Endodermal cell (in vitro differentiated cells): ENCODE measurements at regions not wholly inside any gene's neighbourhood (a gene's known extent, or its start where the extent isn't known, plus 50 kb on each side); places are given as distances from the start of the nearest gene placed in this dataset.

Source experiments
- DNase-seq: peaks from one replicate; pipeline ENCODE4 v3.0.0-alpha.2; 2017
- H3K27ac ChIP-seq: 2 replicates; pipeline ENCODE4 v1.5.1; 2013; ENCODE audit warnings: mild to moderate bottlenecking, low read depth, low read length, moderate library complexity
- H3K27me3 ChIP-seq: 2 replicates; pipeline ENCODE4 v1.6.1; 2013; ENCODE audit warnings: mild to moderate bottlenecking, low read length, moderate library complexity; ENCODE audit not compliant: insufficient read depth, control insufficient read depth, poor library complexity, severe bottlenecking
- H3K36me3 ChIP-seq: 2 replicates; pipeline ENCODE4 v1.7.0; 2013; ENCODE audit warnings: mild to moderate bottlenecking, low read length, moderate library complexity; ENCODE audit not compliant: control insufficient read depth, insufficient read depth
- H3K4me1 ChIP-seq: one replicate; pipeline ENCODE4 v1.7.0; 2013; ENCODE audit warnings: low read length; ENCODE audit not compliant: control insufficient read depth, insufficient read depth
- H3K4me3 ChIP-seq: 2 replicates; pipeline ENCODE4 v1.5.1; 2013; ENCODE audit warnings: mild to moderate bottlenecking, low read length, moderate library complexity
- H3K9ac ChIP-seq: 2 replicates; pipeline ENCODE4 v1.6.1; 2013; ENCODE audit warnings: mild to moderate bottlenecking, low read length, moderate library complexity; ENCODE audit not compliant: poor library complexity, severe bottlenecking; ENCODE audit errors: extremely low read depth
- H3K9me3 ChIP-seq: 2 replicates; pipeline ENCODE4 v1.6.1; 2013; ENCODE audit warnings: mild to moderate bottlenecking, low read length, moderate library complexity; ENCODE audit not compliant: control insufficient read depth
- H3K27ac Mint-ChIP-seq: 2 replicates; pipeline ENCODE4 v1.8.0; 2020; ENCODE audit warnings: mixed read lengths
- H3K27me3 Mint-ChIP-seq: 2 replicates; pipeline ENCODE4 v1.8.0; 2021; ENCODE audit warnings: mild to moderate bottlenecking, mixed read lengths; ENCODE audit not compliant: insufficient read depth
- H3K36me3 Mint-ChIP-seq: 2 replicates; pipeline ENCODE4 v1.8.0; 2020; ENCODE audit warnings: low read depth, mixed read lengths
- H3K4me1 Mint-ChIP-seq: 2 replicates; pipeline ENCODE4 v1.8.0; 2020; ENCODE audit warnings: mixed read lengths
- H3K4me3 Mint-ChIP-seq: 2 replicates; pipeline ENCODE4 v1.8.0; 2020; ENCODE audit warnings: mild to moderate bottlenecking, moderate library complexity, mixed read lengths
- H3K9me3 Mint-ChIP-seq: 2 replicates; pipeline ENCODE4 v1.8.0; 2020; ENCODE audit warnings: mild to moderate bottlenecking, mixed read lengths
- WGBS, 2 experiments: methylation state at CpG; one replicate each; pipeline versions ENCODE4 v1.1.5 to v1.1.7; 2013; ENCODE audit warnings: missing lambda C conversion rate in 2 of 2, mixed read lengths in 1 of 2; ENCODE audit not compliant: insufficient coverage in 1 of 2, insufficient read length in 1 of 2; 5-methylcytosine and 5-hydroxymethylcytosine counted together
- TF ChIP-seq, protein P1 (sequence below): fragments of 200-600 bp; sonication (generic); conservative IDR thresholded peaks from 2 replicates; pipeline ENCODE4 v1.5.0; 2021; ENCODE audit warnings: antibody characterized with exemption, mild to moderate bottlenecking

DNA sequence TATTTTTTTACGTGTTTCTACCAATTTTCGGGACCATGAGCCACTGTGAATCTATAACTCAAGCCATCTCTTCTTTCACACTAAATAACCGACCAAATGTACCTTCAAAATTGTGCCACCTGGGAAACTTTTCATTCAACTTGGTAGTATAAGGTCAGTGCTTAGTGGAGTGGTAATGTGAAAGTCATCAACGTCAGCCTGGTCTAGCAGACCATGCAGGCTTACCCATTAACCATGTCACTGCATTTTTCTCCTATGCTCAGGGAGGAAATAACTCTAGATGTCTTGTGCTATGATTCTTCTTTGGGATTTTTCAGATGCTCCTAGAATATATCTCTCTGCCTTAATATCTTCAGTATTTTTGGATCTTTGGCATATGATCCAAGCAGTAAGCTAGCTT is 1075.4 kb upstream of the POT1 start:
- TF ChIP-seq, protein P1, sequence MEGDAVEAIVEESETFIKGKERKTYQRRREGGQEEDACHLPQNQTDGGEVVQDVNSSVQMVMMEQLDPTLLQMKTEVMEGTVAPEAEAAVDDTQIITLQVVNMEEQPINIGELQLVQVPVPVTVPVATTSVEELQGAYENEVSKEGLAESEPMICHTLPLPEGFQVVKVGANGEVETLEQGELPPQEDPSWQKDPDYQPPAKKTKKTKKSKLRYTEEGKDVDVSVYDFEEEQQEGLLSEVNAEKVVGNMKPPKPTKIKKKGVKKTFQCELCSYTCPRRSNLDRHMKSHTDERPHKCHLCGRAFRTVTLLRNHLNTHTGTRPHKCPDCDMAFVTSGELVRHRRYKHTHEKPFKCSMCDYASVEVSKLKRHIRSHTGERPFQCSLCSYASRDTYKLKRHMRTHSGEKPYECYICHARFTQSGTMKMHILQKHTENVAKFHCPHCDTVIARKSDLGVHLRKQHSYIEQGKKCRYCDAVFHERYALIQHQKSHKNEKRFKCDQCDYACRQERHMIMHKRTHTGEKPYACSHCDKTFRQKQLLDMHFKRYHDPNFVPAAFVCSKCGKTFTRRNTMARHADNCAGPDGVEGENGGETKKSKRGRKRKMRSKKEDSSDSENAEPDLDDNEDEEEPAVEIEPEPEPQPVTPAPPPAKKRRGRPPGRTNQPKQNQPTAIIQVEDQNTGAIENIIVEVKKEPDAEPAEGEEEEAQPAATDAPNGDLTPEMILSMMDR = no peak
- Histone ChIP-seq H3K27me3 (no peaks in the 10 kb centered on the region), H3K9me3 (peaks cover 4% of the 10 kb centered on the region), H3K4me1 (peaks cover 16% of the 10 kb centered on the region), H3K36me3 (peaks cover 3% of the 10 kb centered on the region), H3K27ac (no peak overlapping the region), H3K4me3 (no peak overlapping the region), H3K9ac (no peak overlapping the region)
- H3K36me3 Mint-ChIP-seq = peaks cover 16% of the 10 kb centered on the region
- DNase-seq = no peak
- H3K4me1 Mint-ChIP-seq = peaks cover 51% of the 10 kb centered on the region
- peaks cover 21% of the 10 kb centered on the region for H3K27me3 Mint-ChIP-seq
- H3K4me3 Mint-ChIP-seq = no peak overlapping the region
- H3K9me3 Mint-ChIP-seq = peaks cover 14% of the 10 kb centered on the region
- WGBS, 2 experiments = 98 to 100% methylated on average over 1 to 4 of the region's 4 CpGs
- no peak overlapping the region for H3K27ac Mint-ChIP-seq

DNA sequence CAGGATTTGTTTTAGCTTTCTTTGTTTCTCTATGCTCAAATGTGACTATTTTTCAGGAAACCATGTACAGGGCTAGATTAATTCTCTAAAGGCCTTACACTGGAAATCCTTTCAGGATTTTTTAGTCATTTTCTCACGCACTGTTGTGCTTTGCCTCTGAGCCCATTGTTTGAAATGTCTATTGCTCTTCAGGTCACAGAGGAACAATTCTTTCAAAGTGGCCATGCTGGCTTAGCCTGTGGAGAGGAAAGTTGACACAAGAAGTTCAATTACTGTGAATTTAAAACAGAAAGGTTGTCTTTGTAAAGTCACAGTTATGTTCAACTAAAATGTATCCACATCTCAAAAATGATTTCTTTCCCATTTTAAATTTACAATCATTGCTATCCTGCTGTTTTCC is 1071.7 kb upstream of the POT1 start:
- Mint-ChIP-seq H3K36me3 (peaks cover 15% of the 10 kb centered on the region), H3K27ac (no peak overlapping the region), H3K4me1 (peaks cover 42% of the 10 kb centered on the region), H3K4me3 (no peak overlapping the region), H3K9me3 (peaks cover 6% of the 10 kb centered on the region), H3K27me3 (peaks cover 15% of the 10 kb centered on the region)
- Histone ChIP-seq H3K27ac (peak overlapping the region; percentile 77), H3K36me3 (no peaks in the 10 kb centered on the region), H3K4me1 (peaks cover 10% of the 10 kb centered on the region), H3K9me3 (peaks cover 8% of the 10 kb centered on the region), H3K9ac (no peak overlapping the region), H3K27me3 (no peaks in the 10 kb centered on the region), H3K4me3 (peak overlapping the region; percentile 27)
- TF ChIP-seq, protein P1 = no peak
- WGBS, 2 experiments = 33 to 47% methylated on average over 1 of the region's 1 CpG
- no peak for DNase-seq

DNA sequence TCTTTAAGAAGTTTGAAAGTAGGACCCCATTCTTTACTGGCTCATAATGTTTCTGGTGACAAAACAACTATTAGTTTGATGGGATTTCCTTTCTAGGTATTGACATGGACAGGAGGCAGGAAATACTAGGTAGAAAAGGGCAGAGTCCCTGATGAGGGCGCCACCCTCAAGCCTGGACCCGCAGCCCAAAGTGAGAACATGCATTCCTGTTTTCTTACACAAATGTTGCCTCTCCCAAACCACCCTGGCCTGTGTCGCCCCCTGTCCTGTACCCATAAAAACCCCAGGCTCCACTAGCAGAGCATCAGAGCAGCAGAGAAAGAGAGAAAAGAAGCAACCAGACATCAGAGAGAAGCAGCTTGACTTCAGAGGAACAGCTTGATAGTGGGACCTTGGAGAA is 1055.2 kb upstream of the POT1 start:
- H3K9me3 Mint-ChIP-seq = peaks cover 20% of the 10 kb centered on the region
- peak; percentile 59 for DNase-seq
- no peak overlapping the region for H3K4me3 ChIP-seq
- no peak overlapping the region for H3K27ac ChIP-seq
- H3K27me3 Mint-ChIP-seq = no peaks in the 10 kb centered on the region
- peak overlapping the region; percentile 42 for H3K27ac Mint-ChIP-seq
- H3K36me3 ChIP-seq = no peaks in the 10 kb centered on the region
- peaks cover 13% of the 10 kb centered on the region for H3K36me3 Mint-ChIP-seq
- H3K9me3 ChIP-seq = peaks cover 17% of the 10 kb centered on the region
- no peaks in the 10 kb centered on the region for H3K27me3 ChIP-seq
- no peaks in the 10 kb centered on the region for H3K4me1 ChIP-seq
- 82 to 100% methylated on average over 1 to 3 of the region's 3 CpGs for WGBS, 2 experiments
- H3K9ac ChIP-seq = no peak overlapping the region
- no peak overlapping the region for H3K4me3 Mint-ChIP-seq
- TF ChIP-seq, protein P1 = peak; percentile 57
- H3K4me1 Mint-ChIP-seq = peaks cover 2% of the 10 kb centered on the region
